HPDE6-E6E7 (cell line): ENCODE measurements at regions not wholly inside any gene's neighbourhood (a gene's known extent, or its start where the extent isn't known, plus 50 kb on each side); places are given as distances from the start of the nearest gene placed in this dataset.
"Not testable (repeated sequence)": the region's sequence is repeated elsewhere in the genome, so short reads cannot be mapped to it uniquely, and the experiment has no call there.

Experiments
- DNase-seq: peaks from one replicate; pipeline ENCODE4 v3.0.0; 2011; ENCODE audit warnings: missing footprints; ENCODE audit errors: extremely low spot score

- DNase-seq, result no peak
These were observed 1649.6 kb downstream of the LRRC4C start for GRCh38 chr11:39809833-39810232.

- DNase-seq, result no peak
These were observed 1651.5 kb downstream of the LRRC4C start for GRCh38 chr11:39807904-39808303.

GRCh38 chr11:39806652-39807051 is 1652.8 kb downstream of the LRRC4C start:
- no peak for DNase-seq

- no peak for DNase-seq
These were observed 1655.2 kb downstream of the LRRC4C start for GRCh38 chr11:39804271-39804670.

- DNase-seq, result no peak
These were observed 1672.8 kb downstream of the LRRC4C start for GRCh38 chr11:39786682-39787081.

GRCh38 chr11:39786281-39786680 is 1673.2 kb downstream of the LRRC4C start:
- no peak for DNase-seq

GRCh38 chr11:39784873-39785272 is 1674.6 kb downstream of the LRRC4C start:
- no peak for DNase-seq

GRCh38 chr11:39780131-39780530 is 1679.3 kb downstream of the LRRC4C start:
- no peak for DNase-seq

- no peak for DNase-seq
These were observed 1682.4 kb downstream of the LRRC4C start for GRCh38 chr11:39777035-39777434.

GRCh38 chr11:39772525-39773137 is 1686.8 kb downstream of the LRRC4C start:
- no peak for DNase-seq

- no peak for DNase-seq
These were observed 1691.2 kb downstream of the LRRC4C start for GRCh38 chr11:39768214-39768613.

GRCh38 chr11:39745401-39745800 is 1714.1 kb downstream of the LRRC4C start:
- peak; percentile 17 for DNase-seq

GRCh38 chr11:39741066-39741465 is 1718.4 kb downstream of the LRRC4C start:
- no peak for DNase-seq

GRCh38 chr11:39736351-39736750 is 1723.1 kb downstream of the LRRC4C start:
- not testable (repeated sequence) for DNase-seq

- DNase-seq, result no peak
These were observed 1727.5 kb downstream of the LRRC4C start for GRCh38 chr11:39732001-39732400.

GRCh38 chr11:39725081-39725480 is 1734.4 kb downstream of the LRRC4C start:
- no peak for DNase-seq

GRCh38 chr11:39724404-39724803 is 1735.0 kb downstream of the LRRC4C start:
- peak; percentile 1 for DNase-seq

- no peak for DNase-seq
These were observed 1746.9 kb downstream of the LRRC4C start for GRCh38 chr11:39712581-39712980.

- DNase-seq, result no peak
These were observed 1768.6 kb downstream of the LRRC4C start for GRCh38 chr11:39690856-39691255.

GRCh38 chr11:39683951-39684554 is 1775.4 kb downstream of the LRRC4C start:
- no peak for DNase-seq

- DNase-seq, result no peak
These were observed 1776.0 kb downstream of the LRRC4C start for GRCh38 chr11:39683288-39683950.

GRCh38 chr11:39681428-39681827 is 1778.0 kb downstream of the LRRC4C start:
- no peak for DNase-seq

GRCh38 chr11:39678996-39679395 is 1780.5 kb downstream of the LRRC4C start:
- DNase-seq, result no peak
